ENCODE measurements at regions not wholly inside any gene's neighbourhood (a gene's known extent, or its start where the extent isn't known, plus 50 kb on each side); places are given as distances from the start of the nearest gene placed in this dataset.

GRCh38 chr1:64320922-64321614 lies 117.6 kb downstream of the UBE2U start:
- TF ChIP-seq CTCF (IDR thresholded peaks at IDR 0.05; ENCODE audit: low read depth, low read length) (no peak), POLR2A (IDR thresholded peaks at IDR 0.05; ENCODE audit: extremely low read depth, insufficient read length) (no peak), MAX (IDR thresholded peaks at IDR 0.05; ENCODE audit: low read depth, low read length) (no peak), MYC (IDR thresholded peaks at IDR 0.05; ENCODE audit: low read depth, low read length) (no peak)
